GM06990 (cell line): ENCODE measurements at regions not wholly inside any gene's neighbourhood (a gene's known extent, or its start where the extent isn't known, plus 50 kb on each side); places are given as distances from the start of the nearest gene placed in this dataset.
"Not testable (repeated sequence)": the region's sequence is repeated elsewhere in the genome, so short reads cannot be mapped to it uniquely, and the experiment has no call there.

Experiments used
- DNase-seq: peaks from one replicate; pipeline ENCODE4 v3.0.0-alpha.2; 2011; ENCODE audit not compliant: insufficient read length; ENCODE audit errors: extremely low read depth
- H3K27me3 ChIP-seq: replicated peaks from 2 replicates; pipeline ENCODE4 v1.6.0; 2011; ENCODE audit warnings: low read length; ENCODE audit not compliant: control insufficient read depth, insufficient read depth
- H3K36me3 ChIP-seq: 2 replicates; pipeline ENCODE4 v1.5.1; 2011; ENCODE audit warnings: low read length; ENCODE audit not compliant: control insufficient read depth, insufficient read depth
- H3K4me3 ChIP-seq: replicated peaks from 2 replicates; pipeline ENCODE4 v1.5.1; 2011; ENCODE audit warnings: low read depth, mild to moderate bottlenecking, control low read depth, low read length
- TF ChIP-seq, protein P1 (sequence below): IDR thresholded peaks from 2 replicates; pipeline ENCODE4 v1.5.1; 2011; ENCODE audit warnings: low read length, control low read depth, mild to moderate bottlenecking, inconsistent platforms; ENCODE audit not compliant: insufficient read depth, poor library complexity, severe bottlenecking

DNA sequence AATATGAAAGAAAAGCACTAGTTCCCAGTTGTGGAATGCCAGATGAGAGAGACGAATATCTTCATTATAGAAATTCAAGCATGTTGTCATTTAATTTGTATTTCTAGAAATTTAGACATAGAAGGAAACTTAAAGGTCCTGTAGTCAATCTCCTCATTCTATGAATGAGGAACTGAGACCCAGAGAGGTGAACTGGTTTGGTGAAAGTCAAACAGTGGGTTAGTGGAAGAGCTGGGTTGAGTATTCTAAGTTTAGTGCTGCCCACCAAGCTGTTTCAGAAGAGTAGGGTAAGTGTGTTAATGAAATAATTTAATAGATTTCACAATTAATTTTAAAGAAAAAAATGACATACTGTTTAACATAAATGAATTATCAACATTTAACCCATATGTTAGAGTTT, 655.2 kb downstream of the FAM133A start:
- Histone ChIP-seq H3K4me3 (no peak overlapping the region), H3K36me3 (no peaks in the 10 kb centered on the region), H3K27me3 (no peaks in the 10 kb centered on the region)
- TF ChIP-seq, protein P1, sequence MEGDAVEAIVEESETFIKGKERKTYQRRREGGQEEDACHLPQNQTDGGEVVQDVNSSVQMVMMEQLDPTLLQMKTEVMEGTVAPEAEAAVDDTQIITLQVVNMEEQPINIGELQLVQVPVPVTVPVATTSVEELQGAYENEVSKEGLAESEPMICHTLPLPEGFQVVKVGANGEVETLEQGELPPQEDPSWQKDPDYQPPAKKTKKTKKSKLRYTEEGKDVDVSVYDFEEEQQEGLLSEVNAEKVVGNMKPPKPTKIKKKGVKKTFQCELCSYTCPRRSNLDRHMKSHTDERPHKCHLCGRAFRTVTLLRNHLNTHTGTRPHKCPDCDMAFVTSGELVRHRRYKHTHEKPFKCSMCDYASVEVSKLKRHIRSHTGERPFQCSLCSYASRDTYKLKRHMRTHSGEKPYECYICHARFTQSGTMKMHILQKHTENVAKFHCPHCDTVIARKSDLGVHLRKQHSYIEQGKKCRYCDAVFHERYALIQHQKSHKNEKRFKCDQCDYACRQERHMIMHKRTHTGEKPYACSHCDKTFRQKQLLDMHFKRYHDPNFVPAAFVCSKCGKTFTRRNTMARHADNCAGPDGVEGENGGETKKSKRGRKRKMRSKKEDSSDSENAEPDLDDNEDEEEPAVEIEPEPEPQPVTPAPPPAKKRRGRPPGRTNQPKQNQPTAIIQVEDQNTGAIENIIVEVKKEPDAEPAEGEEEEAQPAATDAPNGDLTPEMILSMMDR: no peak
- no peak for DNase-seq

DNA sequence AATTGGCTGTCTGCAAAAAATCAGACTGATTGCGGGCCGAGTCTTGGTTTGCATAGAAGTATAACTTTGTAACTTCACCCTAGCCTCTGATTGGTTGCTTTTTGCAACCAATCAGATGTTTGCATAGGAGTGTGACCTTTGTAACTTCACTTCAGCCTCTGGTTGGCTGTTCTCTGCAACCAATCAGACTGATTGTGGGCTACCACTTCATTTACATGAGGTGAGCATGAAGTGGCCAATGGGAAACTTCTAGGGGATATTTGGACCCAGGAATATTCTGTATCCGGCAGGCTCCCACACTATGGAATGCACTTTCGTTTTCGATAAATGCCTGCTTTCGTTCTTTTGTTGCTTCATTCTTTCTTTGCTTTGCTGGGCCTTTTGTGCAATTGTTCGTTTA, 667.7 kb downstream of the FAM133A start:
- H3K4me3 ChIP-seq, H3K27me3 ChIP-seq, DNase-seq, H3K36me3 ChIP-seq: not testable (repeated sequence)

- no peak overlapping the region for H3K4me3 ChIP-seq
- no peaks in the 10 kb centered on the region for H3K27me3 ChIP-seq
- no peaks in the 10 kb centered on the region for H3K36me3 ChIP-seq
- TF ChIP-seq, protein P1: no peak
- DNase-seq: no peak
Observed at GRCh38 chrX:94361241-94361640, 687.2 kb downstream of the FAM133A start.

GRCh38 chrX:94365736-94366135, 691.7 kb downstream of the FAM133A start:
- Histone ChIP-seq H3K4me3 (no peak overlapping the region), H3K27me3 (no peaks in the 10 kb centered on the region), H3K36me3 (no peaks in the 10 kb centered on the region)
- no peak for DNase-seq
- TF ChIP-seq, protein P1: no peak

- no peaks in the 10 kb centered on the region for H3K27me3 ChIP-seq
- TF ChIP-seq, protein P1: no peak
- DNase-seq: no peak
- no peak overlapping the region for H3K4me3 ChIP-seq
- H3K36me3 ChIP-seq: no peaks in the 10 kb centered on the region
Observed at GRCh38 chrX:94366616-94367015, 692.6 kb downstream of the FAM133A start.

DNA sequence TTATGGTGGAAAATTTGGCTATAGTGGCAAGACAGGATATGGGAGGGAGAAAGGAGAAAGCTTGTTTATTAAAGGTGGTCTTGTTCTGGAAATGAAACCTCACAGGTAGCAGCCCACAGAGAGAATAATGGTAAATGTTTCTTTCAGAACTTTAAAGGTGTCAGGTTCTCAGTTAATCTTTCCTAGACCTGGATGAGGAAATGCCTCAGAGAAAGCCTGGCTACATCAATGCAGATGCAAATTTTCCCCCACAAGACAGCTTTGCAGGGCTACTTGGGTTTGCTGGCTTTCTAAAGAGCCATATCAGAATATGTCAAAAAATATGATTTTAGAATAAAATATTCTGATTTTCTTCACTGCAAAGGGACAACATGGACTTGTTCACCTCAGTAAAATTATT, 715.0 kb downstream of the FAM133A start:
- no peak for DNase-seq
- no peaks in the 10 kb centered on the region for H3K27me3 ChIP-seq
- no peak overlapping the region for H3K4me3 ChIP-seq
- H3K36me3 ChIP-seq: no peaks in the 10 kb centered on the region
- TF ChIP-seq, protein P1: no peak
